GM18873 (cell line): ENCODE measurements at regions not wholly inside any gene's neighbourhood (a gene's known extent, or its start where the extent isn't known, plus 50 kb on each side); places are given as distances from the start of the nearest gene placed in this dataset.

Source experiments
- ATAC-seq: cut with Tn5 transposase; IDR thresholded peaks from one replicate; pipeline ENCODE4 v1.9.1; 2021; ENCODE audit warnings: mild to moderate bottlenecking, moderate library complexity, moderate number of reproducible peaks; ENCODE audit not compliant: unreplicated experiment, low FRiP score

DNA sequence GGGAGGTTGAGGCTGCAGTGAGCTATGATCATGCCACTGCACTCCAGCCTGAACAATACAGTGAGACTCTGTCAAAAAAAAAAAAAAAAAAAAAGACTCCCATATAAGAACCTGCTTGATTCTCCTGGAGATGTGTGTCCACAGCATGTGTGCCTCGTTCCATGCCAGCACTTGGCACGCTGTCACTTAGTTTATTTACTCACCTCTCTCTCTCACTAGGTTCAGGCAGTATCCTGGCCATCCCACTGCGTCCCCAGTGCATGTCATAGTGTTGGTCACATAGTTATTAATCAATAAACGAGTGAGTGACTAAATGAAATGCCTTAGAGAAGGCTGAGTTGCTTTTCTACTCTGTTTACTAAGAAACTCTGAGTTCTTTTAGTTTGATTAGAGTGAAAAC is 79.1 kb upstream of the GPR12 start:
- ATAC-seq: no peak

- ATAC-seq: no peak
Measured at GRCh38 chr13:26838821-26839220, 78.2 kb upstream of the GPR12 start.

- ATAC-seq: no peak
Measured at GRCh38 chr13:26837997-26838396, 77.4 kb upstream of the GPR12 start.

DNA sequence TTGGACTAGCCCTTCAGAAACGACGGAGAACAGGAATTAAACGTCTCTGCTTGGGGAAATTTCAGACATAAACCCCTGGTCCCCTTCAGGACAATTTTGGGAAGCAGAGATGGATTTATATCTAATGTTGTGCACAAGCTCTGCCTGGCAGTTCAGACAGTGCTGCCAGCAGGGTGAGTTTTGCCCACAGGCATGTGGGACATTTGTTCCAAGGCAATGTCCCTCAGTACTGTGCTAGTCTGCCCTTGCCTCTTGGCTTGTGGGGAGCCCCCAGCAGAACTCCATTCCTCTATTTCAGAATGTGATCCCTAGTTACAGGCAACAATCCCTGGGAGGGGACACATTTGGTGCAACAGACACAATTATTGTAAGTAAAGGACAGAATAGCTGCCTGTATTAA is 76.5 kb upstream of the GPR12 start:
- no peak for ATAC-seq

DNA sequence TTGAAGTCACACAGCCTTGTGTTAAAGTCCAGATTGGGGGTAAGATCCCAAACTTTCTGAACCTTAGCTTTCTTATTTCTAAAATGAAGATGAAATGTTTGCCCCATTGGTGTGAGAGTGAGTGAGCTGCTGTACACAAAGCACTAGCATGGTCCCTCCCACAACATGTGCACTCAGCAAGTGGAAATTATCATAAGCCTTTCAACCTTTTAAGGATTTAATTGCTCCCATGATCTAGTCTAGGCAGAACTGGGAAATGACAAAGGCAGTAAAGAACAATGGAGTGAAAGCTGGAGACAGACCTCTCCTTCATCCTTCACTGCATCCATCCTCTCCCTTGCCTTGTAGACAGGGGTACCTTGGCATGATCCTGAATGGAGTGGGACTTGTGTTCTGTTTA is 76.0 kb upstream of the GPR12 start:
- ATAC-seq: no peak

DNA sequence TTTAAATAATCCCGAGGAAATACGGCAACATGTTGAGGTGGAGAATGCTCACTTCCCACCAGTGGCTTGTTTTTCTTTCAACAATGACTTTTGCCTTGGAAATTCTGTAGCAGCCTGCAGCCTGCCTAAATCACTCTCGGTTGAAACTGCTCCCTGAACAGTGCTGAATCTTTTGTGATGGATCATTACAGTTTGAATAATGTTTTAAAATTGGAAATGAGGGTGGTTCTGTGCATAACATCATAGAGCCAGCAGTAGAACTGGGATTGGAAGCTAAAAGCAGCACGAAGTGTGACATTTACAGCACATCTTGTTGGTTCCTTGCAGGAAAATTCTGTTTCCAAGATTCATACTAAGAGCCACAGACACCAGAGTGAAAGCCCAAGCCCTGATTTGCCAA is 74.1 kb upstream of the GPR12 start:
- no peak for ATAC-seq

DNA sequence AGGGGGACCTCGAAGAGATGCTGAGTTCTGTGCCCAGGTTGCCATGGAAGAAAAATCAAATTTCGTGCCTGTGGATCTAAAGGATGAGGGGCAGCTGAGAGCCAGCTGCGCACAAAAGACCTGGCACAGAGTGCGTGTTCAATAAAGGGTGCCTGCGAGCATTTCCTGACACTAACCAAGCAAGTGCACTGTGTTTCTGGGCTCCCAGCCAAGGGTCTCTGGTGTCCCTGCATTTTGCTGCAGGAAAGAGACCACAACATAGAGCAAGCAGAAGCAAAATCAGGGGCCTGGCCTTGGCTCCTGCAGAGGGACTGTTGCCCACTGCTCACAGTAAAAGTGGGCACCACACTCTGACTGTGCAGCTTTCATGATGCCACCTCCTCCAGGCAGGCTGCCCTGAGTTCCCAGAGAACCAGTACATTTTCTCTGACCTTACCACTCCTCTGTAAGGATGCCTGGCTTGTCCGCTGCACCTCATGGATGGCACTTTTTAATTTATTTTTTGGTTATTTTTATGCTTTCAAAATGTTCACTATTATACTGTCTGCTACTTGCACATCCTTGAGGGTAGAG is 70.8 kb upstream of the GPR12 start:
- ATAC-seq: no peak

- no peak for ATAC-seq
Measured at GRCh38 chr13:26829716-26830115, 69.1 kb upstream of the GPR12 start.

DNA sequence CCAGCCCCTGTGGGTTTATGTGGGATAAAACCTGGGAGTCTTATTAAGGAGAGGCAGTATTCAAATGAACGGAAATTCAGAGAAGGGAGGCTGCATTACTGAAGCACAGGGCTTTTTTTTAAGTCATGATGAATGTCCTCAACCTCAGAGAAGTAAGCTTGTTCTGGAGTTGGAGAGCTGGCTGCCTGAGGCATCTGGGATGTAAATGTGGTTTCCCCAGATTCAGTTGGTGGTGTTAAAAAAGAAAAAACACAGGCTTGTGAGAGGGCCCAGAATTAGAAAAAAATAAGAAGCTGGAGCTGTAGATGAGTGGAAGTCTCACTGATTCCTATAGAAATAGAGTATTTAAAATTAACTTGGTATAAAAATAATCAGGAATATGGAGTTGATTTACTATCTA is 64.0 kb upstream of the GPR12 start:
- ATAC-seq: no peak

DNA sequence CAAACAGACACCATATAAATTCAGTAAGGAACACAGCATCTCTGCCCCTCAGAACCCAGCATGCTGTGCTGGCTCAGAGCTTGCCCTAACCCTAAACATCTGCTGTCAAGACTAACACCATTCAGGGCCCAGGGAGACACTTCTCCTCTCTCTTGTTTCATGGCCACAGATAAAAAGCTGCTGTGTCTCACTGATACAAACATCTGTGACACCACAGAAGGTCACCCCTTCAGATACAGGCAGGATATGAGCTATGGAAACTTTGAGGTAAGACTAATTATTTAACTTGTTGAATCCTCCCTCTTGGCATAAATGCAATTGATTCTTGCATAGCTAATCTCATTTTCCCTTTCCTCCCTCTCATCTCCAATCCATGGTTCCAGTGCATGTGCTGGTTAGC is 61.6 kb upstream of the GPR12 start:
- ATAC-seq: no peak

- no peak for ATAC-seq
Measured at GRCh38 chr13:26821672-26822071, 61.1 kb upstream of the GPR12 start.

- no peak for ATAC-seq
Measured at GRCh38 chr13:26820871-26821270, 60.3 kb upstream of the GPR12 start.

DNA sequence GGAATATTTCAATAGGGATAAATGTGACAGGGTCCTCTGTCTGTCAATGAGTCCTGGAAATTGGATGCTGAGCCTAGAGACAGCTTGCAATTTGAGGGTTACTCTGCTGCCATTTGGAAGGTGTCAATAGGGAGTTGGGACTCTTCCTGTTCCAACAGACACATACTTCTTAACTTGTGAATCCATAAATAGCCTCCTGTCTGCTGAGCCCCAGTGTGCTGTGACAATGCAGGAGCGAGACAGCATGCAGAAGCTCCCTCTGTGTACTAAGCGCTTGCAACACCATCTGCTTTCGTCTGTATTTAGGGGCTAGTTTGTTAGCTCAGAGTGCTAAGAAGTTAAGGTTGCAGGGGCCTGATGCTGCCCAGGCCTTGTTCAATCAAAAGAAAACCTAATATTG is 58.5 kb upstream of the GPR12 start:
- no peak for ATAC-seq

GRCh38 chr13:26816881-26817280 is 56.3 kb upstream of the GPR12 start:
- no peak for ATAC-seq

DNA sequence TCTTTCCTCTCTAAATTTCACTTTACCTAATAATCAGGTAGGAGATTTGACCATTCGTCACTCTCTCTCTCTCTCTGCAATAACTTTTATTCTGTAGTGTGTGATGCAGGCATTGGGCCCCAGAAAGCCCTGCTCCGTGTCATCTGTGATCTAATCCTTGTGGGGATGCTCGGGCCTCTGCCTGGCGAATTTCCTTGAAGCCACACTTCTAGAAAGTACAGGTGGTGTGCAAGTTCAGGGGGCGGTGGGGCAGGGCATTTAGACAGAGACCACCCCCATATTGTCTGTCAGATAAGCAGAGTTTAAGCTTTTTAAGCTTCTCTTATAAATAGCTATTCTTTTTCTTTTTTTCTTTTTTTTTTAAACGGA is 53.4 kb upstream of the GPR12 start:
- no peak for ATAC-seq

- no peak for ATAC-seq
Measured at GRCh38 chr13:26813321-26813979, 52.9 kb upstream of the GPR12 start.

DNA sequence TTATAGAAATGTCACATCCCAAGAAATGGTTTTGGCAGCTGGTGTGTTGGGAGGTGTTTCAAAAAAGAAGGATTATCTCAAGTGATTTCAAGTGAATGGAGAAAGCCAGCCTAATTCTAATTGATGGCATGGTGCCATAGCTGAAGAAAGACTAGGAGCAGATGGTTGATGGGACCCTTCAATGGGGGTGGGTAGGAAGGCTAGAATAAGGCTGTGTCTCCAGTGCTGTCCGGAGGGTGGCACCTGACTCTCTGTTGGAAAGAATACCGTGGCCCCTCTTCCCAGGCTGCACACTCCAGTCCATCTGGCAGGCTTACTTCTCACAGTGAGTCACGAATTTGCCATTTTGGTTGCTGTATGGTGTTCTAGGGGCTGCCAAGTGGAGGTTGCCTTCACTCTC is 51.0 kb upstream of the GPR12 start:
- ATAC-seq: no peak
